HG02973 (cell line): ENCODE measurements at regions not wholly inside any gene's neighbourhood (a gene's known extent, or its start where the extent isn't known, plus 50 kb on each side); places are given as distances from the start of the nearest gene placed in this dataset.

Experiments used
- ATAC-seq: cut with Tn5 transposase; IDR thresholded peaks from one replicate; pipeline ENCODE4 v1.9.1; 2021; ENCODE audit warnings: moderate library complexity; ENCODE audit not compliant: unreplicated experiment

GRCh38 chr4:123832173-123833026 lies 435.8 kb downstream of the SPRY1 start:
- no peak for ATAC-seq

- ATAC-seq, result no peak
Observed at GRCh38 chr4:123833171-123833643, 436.6 kb downstream of the SPRY1 start.

GRCh38 chr4:123835831-123836590 lies 439.4 kb downstream of the SPRY1 start:
- no peak for ATAC-seq

GRCh38 chr4:123836851-123837595 lies 440.4 kb downstream of the SPRY1 start:
- no peak for ATAC-seq

- ATAC-seq, result no peak
Observed at GRCh38 chr4:123838474-123838873, 441.9 kb downstream of the SPRY1 start.

- ATAC-seq, result no peak
Observed at GRCh38 chr4:123840197-123840596, 443.6 kb downstream of the SPRY1 start.

GRCh38 chr4:123841447-123842121 lies 445.0 kb downstream of the SPRY1 start:
- ATAC-seq, result no peak

GRCh38 chr4:123843137-123843536 lies 446.5 kb downstream of the SPRY1 start:
- no peak for ATAC-seq

GRCh38 chr4:123844374-123844773 lies 447.8 kb downstream of the SPRY1 start:
- no peak for ATAC-seq

- no peak for ATAC-seq
Observed at GRCh38 chr4:123846092-123846491, 449.5 kb downstream of the SPRY1 start.

GRCh38 chr4:123846561-123846960 lies 450.0 kb downstream of the SPRY1 start:
- ATAC-seq, result no peak

- no peak for ATAC-seq
Observed at GRCh38 chr4:123848606-123849005, 452.0 kb downstream of the SPRY1 start.

- no peak for ATAC-seq
Observed at GRCh38 chr4:123849495-123849894, 452.9 kb downstream of the SPRY1 start.

- ATAC-seq, result no peak
Observed at GRCh38 chr4:123851521-123851920, 454.9 kb downstream of the SPRY1 start.

GRCh38 chr4:123853651-123854050 lies 457.1 kb downstream of the SPRY1 start:
- no peak for ATAC-seq

- ATAC-seq, result no peak
Observed at GRCh38 chr4:123856689-123857545, 460.3 kb downstream of the SPRY1 start.

GRCh38 chr4:123858465-123858864 lies 461.9 kb downstream of the SPRY1 start:
- no peak for ATAC-seq

- no peak for ATAC-seq
Observed at GRCh38 chr4:123862812-123863211, 466.2 kb downstream of the SPRY1 start.

GRCh38 chr4:123866796-123867195 lies 470.2 kb downstream of the SPRY1 start:
- no peak for ATAC-seq
